HEK293T (cell line): ENCODE measurements at regions not wholly inside any gene's neighbourhood (a gene's known extent, or its start where the extent isn't known, plus 50 kb on each side); places are given as distances from the start of the nearest gene placed in this dataset.

Experiments used
- CTCF ChIA-PET: fragments of 350-600 bp; formaldehyde crosslinking; extraction: SDS; loops from one replicate; lab custom pipeline; 2021; ENCODE audit warnings: antibody characterized with exemption, inconsistent platforms; lab: Yijun Ruan, JAX
- POLR2A ChIA-PET: fragments of 350-600 bp; formaldehyde crosslinking; extraction: SDS; loops from one replicate; lab custom pipeline; 2020; ENCODE audit warnings: antibody characterized with exemption, inconsistent platforms; lab: Yijun Ruan, JAX
- DNase-seq: peaks from one replicate; pipeline ENCODE4 v3.0.0; 2012; ENCODE audit warnings: mixed read lengths; ENCODE audit errors: extremely low spot score
- ARNT ChIP-seq: fragments of 450-650 bp; IDR thresholded peaks from 2 replicates; pipeline ENCODE4 v1.6.1; 2017; ENCODE audit warnings: mild to moderate bottlenecking
- BHLHE40 ChIP-seq: fragments of 450-650 bp; IDR thresholded peaks from 2 replicates; pipeline ENCODE4 v1.6.1; 2016; ENCODE audit warnings: mild to moderate bottlenecking, moderate library complexity, borderline replicate concordance
- CTBP1 ChIP-seq: fragments of 450-650 bp; IDR thresholded peaks from 2 replicates; pipeline ENCODE4 v1.6.1; 2016; ENCODE audit warnings: borderline replicate concordance
- ELF4 ChIP-seq: fragments of 450-650 bp; IDR thresholded peaks from 2 replicates; pipeline ENCODE4 v1.6.1; 2017; ENCODE audit warnings: antibody characterized with exemption
- FOXA1 ChIP-seq: fragments of 450-650 bp; IDR thresholded peaks from 2 replicates; pipeline ENCODE4 v1.6.1; 2016; ENCODE audit warnings: mild to moderate bottlenecking
- FOXK2 ChIP-seq: fragments of 450-650 bp; IDR thresholded peaks from 2 replicates; pipeline ENCODE4 v1.6.1; 2016; ENCODE audit warnings: mild to moderate bottlenecking
- FOXM1 ChIP-seq: fragments of 450-650 bp; IDR thresholded peaks from 2 replicates; pipeline ENCODE4 v1.6.1; 2017; ENCODE audit warnings: mild to moderate bottlenecking, borderline replicate concordance
- HDGF ChIP-seq: fragments of 450-650 bp; IDR thresholded peaks from 2 replicates; pipeline ENCODE4 v1.6.1; 2017; ENCODE audit warnings: antibody characterized with exemption, borderline replicate concordance
- L3MBTL2 ChIP-seq: fragments of 450-650 bp; conservative IDR thresholded peaks from 2 replicates; pipeline ENCODE4 v1.6.1; 2016; ENCODE audit warnings: mild to moderate bottlenecking
- LEF1 ChIP-seq: fragments of 450-650 bp; IDR thresholded peaks from 2 replicates; pipeline ENCODE4 v1.6.1; 2017; ENCODE audit warnings: mild to moderate bottlenecking, borderline replicate concordance
- NFRKB ChIP-seq: fragments of 450-650 bp; IDR thresholded peaks from 2 replicates; pipeline ENCODE4 v1.6.1; 2016; ENCODE audit warnings: mild to moderate bottlenecking, moderate library complexity
- SP1 ChIP-seq: fragments of 450-650 bp; IDR thresholded peaks from 2 replicates; pipeline ENCODE4 v1.6.1; 2017
- SUZ12 ChIP-seq: fragments of 450-650 bp; IDR thresholded peaks from 2 replicates; pipeline ENCODE4 v1.6.1; 2016; ENCODE audit warnings: mild to moderate bottlenecking
- TARDBP ChIP-seq: fragments of 450-650 bp; IDR thresholded peaks from 2 replicates; pipeline ENCODE4 v1.6.1; 2016
- ZNF384 ChIP-seq: fragments of 450-650 bp; IDR thresholded peaks from 2 replicates; pipeline ENCODE4 v1.6.1; 2016
- TF ChIP-seq, protein P1 (sequence below): fragments of 450-650 bp; IDR thresholded peaks from 2 replicates; pipeline ENCODE4 v1.6.1; 2016

DNA sequence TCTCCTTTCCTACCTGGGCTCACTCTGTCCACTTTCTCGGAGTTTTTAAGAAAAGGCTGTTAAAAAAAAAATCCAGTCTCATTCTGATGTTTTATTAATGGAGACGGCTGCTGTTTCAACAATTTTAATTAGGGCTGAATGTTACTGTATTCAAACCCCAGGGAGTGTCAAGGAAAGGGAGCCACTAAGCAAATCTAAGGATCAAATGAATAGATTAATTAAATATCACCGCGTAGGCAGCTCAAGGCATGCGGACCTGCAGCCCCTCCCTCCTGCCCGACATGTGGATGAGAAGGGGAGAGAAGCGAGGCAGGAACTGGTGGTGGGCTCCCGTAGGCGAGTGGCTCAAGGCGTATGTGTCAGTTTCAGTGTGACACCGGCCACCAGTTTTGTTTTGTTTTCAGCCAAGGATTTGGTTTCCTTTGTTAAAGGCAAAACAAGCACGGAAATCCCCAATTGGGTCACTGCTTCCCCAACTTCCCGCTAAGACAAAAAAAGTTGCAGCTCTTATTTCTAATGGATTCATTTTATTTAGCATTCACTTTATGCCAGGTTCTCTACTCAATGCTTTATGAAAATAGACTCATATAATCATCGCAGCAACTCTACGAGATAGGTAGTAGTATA is 110.6 kb downstream of the GP2 start:
- TF ChIP-seq ELF4 (no peak), ZNF384 (no peak), CTBP1 (no peak), HDGF (no peak), NFRKB (no peak), BHLHE40 (no peak), ARNT (no peak), SP1 (no peak)
- TF ChIP-seq, protein P1, sequence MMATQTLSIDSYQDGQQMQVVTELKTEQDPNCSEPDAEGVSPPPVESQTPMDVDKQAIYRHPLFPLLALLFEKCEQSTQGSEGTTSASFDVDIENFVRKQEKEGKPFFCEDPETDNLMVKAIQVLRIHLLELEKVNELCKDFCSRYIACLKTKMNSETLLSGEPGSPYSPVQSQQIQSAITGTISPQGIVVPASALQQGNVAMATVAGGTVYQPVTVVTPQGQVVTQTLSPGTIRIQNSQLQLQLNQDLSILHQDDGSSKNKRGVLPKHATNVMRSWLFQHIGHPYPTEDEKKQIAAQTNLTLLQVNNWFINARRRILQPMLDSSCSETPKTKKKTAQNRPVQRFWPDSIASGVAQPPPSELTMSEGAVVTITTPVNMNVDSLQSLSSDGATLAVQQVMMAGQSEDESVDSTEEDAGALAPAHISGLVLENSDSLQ: no peak
- CTCF ChIA-PET: no interaction called here
- no peak for DNase-seq
- POLR2A ChIA-PET: no interaction called here

DNA sequence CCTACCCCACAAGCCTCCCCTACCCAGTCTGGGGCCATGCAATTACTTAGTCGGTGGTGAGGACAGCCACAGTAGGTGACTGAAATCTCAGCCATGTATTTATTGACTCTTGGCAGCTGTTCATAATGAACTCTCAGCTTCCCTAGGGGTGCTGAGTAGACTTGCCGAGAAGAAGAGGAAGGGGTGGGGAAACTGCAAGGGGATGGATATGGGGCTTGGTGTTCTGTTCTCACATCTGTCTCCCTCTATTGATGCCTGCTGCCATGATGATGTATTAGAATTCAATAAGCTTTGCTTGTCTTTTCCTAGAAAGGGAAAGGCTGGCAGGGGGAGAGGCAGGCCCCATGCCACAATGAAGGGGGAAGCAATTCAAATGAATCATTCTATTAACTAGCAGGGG is 112.9 kb downstream of the GP2 start:
- ChIA-PET CTCF (no interaction called here), POLR2A (no interaction called here)
- TF ChIP-seq ELF4 (no peak), TARDBP (no peak), SUZ12 (no peak), FOXM1 (no peak), L3MBTL2 (no peak)
- DNase-seq: no peak

DNA sequence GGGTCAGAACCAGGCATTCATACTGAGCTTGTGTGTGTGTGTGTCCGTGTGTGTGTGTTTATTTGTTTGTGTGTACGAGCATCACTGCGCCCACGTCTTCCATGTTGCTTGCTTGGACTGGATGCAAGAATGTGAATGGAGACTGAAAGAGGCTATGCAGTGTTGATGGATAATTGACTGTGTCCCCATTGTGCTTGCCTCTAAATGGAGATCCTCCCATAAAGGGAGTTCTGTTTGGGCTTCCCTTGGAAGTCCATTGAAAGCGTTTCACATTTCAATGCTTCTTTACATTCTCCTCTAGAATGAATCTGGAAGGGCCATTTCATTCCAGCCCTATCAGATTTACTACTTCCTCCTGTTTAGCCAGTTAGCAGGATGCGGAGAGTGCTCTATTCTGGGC is 124.0 kb downstream of the GP2 start:
- ChIA-PET POLR2A (no interaction called here), CTCF (no interaction called here)
- no peak for DNase-seq
- TF ChIP-seq, protein P1: no peak

DNA sequence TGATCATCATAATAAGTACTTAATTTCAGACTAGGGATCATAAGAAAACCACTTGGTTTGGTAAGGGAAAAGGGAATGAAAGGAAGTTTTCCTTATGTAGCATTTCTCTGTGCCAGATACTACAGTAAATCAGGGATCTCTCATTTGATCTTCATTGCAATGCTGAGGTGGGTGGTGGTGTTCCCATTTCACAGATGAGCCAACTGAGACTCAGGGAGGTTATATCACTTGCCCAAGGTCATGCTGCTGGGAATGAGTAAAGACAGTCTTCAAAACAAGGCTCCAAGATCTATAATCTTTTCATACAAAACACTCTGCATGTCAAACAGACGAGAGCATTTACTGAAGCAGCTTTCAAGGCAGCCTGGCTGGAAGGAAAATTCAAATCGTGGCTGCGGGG is 124.6 kb downstream of the GP2 start:
- no peak for DNase-seq
- CTCF ChIA-PET: no interaction called here
- no peak for TF ChIP-seq TARDBP
- TF ChIP-seq BHLHE40: no peak
- no peak for TF ChIP-seq SUZ12
- no peak for TF ChIP-seq ZNF384
- no peak for TF ChIP-seq CTBP1
- TF ChIP-seq ARNT: no peak
- no peak for TF ChIP-seq NFRKB
- no peak for TF ChIP-seq FOXM1
- no peak for TF ChIP-seq FOXA1
- TF ChIP-seq LEF1: no peak
- TF ChIP-seq FOXK2: no peak
- no peak for TF ChIP-seq HDGF
- TF ChIP-seq ELF4: no peak
- TF ChIP-seq L3MBTL2: no peak
- no peak for TF ChIP-seq SP1
- TF ChIP-seq, protein P1: no peak
- POLR2A ChIA-PET: no interaction called here

DNA sequence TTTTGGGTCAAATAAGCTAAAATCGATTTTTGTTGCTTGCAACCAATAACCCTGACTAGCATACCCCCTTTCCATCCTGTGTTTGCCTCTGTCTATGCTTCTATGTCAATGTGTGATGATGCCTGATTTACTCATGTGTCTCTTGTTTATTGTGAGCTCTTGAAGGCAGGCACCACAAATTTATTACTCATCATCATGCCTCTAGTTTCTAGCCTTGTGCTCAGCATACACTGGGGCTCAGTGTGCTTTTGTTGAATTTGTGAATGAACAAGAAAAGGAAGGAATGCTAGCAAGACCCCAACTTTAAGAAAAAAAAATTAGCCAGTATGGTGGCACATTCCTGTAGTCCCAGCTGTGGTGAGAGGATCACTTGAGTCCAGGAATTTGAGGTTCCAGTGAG is 119.1 kb upstream of the GPR139 start:
- no peak for TF ChIP-seq CTBP1
- TF ChIP-seq ARNT: no peak
- CTCF ChIA-PET: interaction anchor here (1.2 to 2.0 kb wide), 2 partner anchors 11 to 107 kb away, joined by 4 to 10 read pairs; no protein-coding TSS in a partner anchor
- no peak for DNase-seq
- POLR2A ChIA-PET: no interaction called here

DNA sequence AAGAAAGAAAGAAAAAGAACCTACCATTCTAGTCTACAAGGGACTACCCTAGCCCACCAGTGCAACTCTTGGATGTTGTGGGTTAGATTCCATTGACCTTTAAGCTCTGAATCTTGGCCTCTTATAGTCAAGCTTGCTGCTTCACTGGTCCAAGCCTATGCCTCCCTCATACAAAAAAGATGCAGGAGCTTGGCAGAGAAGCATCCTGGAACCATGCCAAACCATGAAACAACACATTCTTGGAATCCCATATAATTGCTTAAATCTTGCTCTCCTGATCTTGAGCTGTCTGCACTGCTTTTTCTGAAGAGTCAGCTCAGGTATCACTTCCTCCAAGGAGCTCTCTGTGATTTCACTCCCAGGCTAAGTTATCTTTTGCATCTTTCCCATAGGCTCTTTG is 117.9 kb upstream of the GPR139 start:
- POLR2A ChIA-PET: no interaction called here
- DNase-seq: no peak
- TF ChIP-seq L3MBTL2 (no peak), ZNF384 (no peak), CTBP1 (no peak), TARDBP (no peak), HDGF (no peak), SP1 (no peak), LEF1 (no peak), FOXA1 (no peak), ELF4 (no peak), ARNT (no peak), BHLHE40 (no peak), SUZ12 (no peak), NFRKB (no peak)
- TF ChIP-seq, protein P1: no peak
- CTCF ChIA-PET: no interaction called here
